Stimulated activated CD4-positive, alpha-beta T cell treated with anti-CD3 and anti-CD28 coated beads, Interleukin-1b, Interleukin-23, amount 100 ng/mL, for 4 hours (primary cell): ENCODE measurements at regions not wholly inside any gene's neighbourhood (a gene's known extent, or its start where the extent isn't known, plus 50 kb on each side); places are given as distances from the start of the nearest gene placed in this dataset.
A peak's percentile ranks its signal among the peaks of the same experiment; 100 is the strongest.
"Not testable (repeated sequence)": the region's sequence is repeated elsewhere in the genome, so short reads cannot be mapped to it uniquely, and the experiment has no call there.

ENCODE experiments used
- DNase-seq, 2 donors: peaks; one replicate each; pipeline ENCODE4 v3.0.0-alpha.2; 2020; ENCODE audit warnings: low read depth in 2 of 2

- DNase-seq = no peak
Measured at GRCh38 chr2:12543076-12543977, 173.4 kb upstream of the TRIB2 start.

GRCh38 chr2:12543978-12544558 is 172.7 kb upstream of the TRIB2 start:
- no peak for DNase-seq

- DNase-seq = no peak
Measured at GRCh38 chr2:12547566-12548170, 169.1 kb upstream of the TRIB2 start.

GRCh38 chr2:12548906-12549305 is 167.8 kb upstream of the TRIB2 start:
- no peak for DNase-seq

GRCh38 chr2:12549641-12550040 is 167.1 kb upstream of the TRIB2 start:
- no peak for DNase-seq

GRCh38 chr2:12552092-12552491 is 164.6 kb upstream of the TRIB2 start:
- DNase-seq = no peak

GRCh38 chr2:12554224-12555011 is 162.3 kb upstream of the TRIB2 start:
- no peak for DNase-seq

GRCh38 chr2:12555012-12555645 is 161.6 kb upstream of the TRIB2 start:
- DNase-seq = peak in 1 of 2 donors; percentile 27

GRCh38 chr2:12556762-12557161 is 160.0 kb upstream of the TRIB2 start:
- DNase-seq = no peak

- no peak for DNase-seq
Measured at GRCh38 chr2:12557688-12558087, 159.0 kb upstream of the TRIB2 start.

GRCh38 chr2:12558519-12558918 is 158.2 kb upstream of the TRIB2 start:
- DNase-seq = no peak

GRCh38 chr2:12560618-12561017 is 156.1 kb upstream of the TRIB2 start:
- DNase-seq = no peak

- no peak for DNase-seq
Measured at GRCh38 chr2:12567411-12567810, 149.3 kb upstream of the TRIB2 start.

GRCh38 chr2:12569510-12569909 is 147.2 kb upstream of the TRIB2 start:
- DNase-seq = not testable (repeated sequence)

- not testable (repeated sequence) for DNase-seq
Measured at GRCh38 chr2:12569929-12570328, 146.8 kb upstream of the TRIB2 start.

GRCh38 chr2:12577091-12577490 is 139.6 kb upstream of the TRIB2 start:
- no peak for DNase-seq

GRCh38 chr2:12577567-12578253 is 139.0 kb upstream of the TRIB2 start:
- no peak for DNase-seq

GRCh38 chr2:12579018-12579417 is 137.7 kb upstream of the TRIB2 start:
- no peak for DNase-seq

- DNase-seq = no peak
Measured at GRCh38 chr2:12584338-12584737, 132.4 kb upstream of the TRIB2 start.

GRCh38 chr2:12585784-12586183 is 131.0 kb upstream of the TRIB2 start:
- DNase-seq = no peak

GRCh38 chr2:12587228-12587627 is 129.5 kb upstream of the TRIB2 start:
- DNase-seq = no peak
